T47D (cell line): ENCODE measurements at regions not wholly inside any gene's neighbourhood (a gene's known extent, or its start where the extent isn't known, plus 50 kb on each side); places are given as distances from the start of the nearest gene placed in this dataset.

Experiments
- DNase-seq, 2 experiments: peaks; one replicate each; pipeline versions ENCODE4 v3.0.0 to v3.0.0-alpha.2; 2011 to 2012; ENCODE audit warnings: low read depth in 1 of 2, low spot score in 1 of 2
- JUND ChIP-seq: IDR thresholded peaks from 2 replicates; pipeline ENCODE4 v1.6.1; 2012; ENCODE audit warnings: low read depth
- in situ Hi-C: cut with HindIII; loops from 2 replicates; pipeline ENCODE4 v1.10.0; 2016; ENCODE audit warnings: low sequenced_read_pairs, low pct_unique_long_range_greater_than_20kb

DNA sequence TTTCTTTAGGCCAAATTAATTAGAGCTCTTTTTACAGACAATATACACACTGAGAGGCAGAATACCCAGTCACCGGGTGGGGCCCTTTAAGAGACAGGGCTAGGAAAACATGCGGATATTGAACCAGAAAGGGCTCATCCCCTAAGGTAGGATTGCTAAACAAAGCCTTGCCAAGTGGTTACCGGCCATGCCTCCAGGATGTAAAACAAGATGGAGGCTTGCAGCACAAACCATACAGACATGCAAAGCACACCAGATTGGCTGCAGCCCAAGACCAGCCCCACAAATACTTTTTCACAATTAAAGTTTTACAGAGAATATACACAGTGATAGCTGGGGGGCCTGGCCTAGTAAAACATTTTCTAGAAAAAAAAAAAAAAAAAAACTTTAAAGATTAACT is 210.0 kb downstream of the KLHL4 start:
- in situ Hi-C loops: no loop called here
- no peak for DNase-seq
- no peak for TF ChIP-seq JUND

DNA sequence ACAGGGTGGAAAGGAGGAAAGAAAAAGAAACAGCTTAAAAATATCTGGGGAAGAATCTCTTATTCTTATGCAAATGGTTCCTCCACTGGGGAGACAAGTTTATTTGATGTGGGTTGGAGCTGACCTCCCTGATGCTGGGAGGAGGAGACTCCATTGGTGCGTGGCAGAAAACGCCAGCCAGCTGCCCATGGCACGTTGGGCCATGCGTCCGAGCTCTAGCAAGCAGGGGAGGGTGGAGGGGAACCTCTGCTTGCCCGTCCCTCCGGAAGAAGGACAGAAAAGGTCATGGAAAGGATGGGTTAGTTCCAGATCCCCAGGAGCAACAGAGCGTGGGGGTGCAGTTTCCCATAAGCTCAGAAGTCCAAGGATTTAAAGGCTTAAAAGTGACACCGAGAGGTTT is 210.4 kb downstream of the KLHL4 start:
- in situ Hi-C loops: no loop called here
- no peak for DNase-seq
- no peak for TF ChIP-seq JUND

DNA sequence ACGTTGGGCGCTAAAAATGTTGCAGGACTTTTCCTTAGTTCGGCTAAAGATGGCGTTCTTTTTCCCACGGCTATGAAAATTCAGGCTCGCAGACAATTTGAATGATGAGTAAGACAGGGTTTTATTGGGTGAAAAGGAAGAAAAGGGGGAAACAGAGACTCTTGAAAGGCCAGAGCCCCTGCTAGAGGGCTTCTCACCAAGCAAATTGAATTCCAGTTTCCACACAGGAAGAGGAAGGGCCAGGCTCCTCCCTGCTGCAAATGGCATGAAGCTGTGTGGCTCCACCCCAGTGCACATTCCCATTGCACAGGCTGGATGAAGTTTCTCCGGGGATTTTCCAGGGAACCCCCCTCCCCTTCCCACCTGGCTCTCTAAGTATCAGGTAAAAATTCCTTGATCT is 210.9 kb downstream of the KLHL4 start:
- no peak for DNase-seq
- TF ChIP-seq JUND: no peak
- in situ Hi-C loops: no loop called here

DNA sequence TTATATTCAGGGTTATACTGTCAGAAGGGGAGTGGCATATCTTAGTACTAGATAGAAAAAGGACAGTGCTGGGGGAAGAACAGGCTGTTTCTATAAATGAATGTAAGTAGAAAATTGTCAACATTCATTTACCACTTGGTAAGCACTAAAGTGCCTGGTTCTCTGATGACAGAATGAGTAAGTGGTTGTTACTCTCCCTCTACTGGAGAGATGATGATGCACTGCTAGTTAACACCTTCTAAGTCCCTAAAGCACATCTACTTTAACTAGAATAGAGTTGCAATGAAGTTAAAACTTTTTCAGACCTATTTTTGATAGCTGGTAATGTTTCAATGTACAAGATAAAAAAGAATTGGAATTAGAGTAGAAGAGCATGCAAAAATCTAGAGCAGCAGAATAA is 214.5 kb downstream of the KLHL4 start:
- DNase-seq: no peak
- no peak for TF ChIP-seq JUND
- in situ Hi-C loops: no loop called here

DNA sequence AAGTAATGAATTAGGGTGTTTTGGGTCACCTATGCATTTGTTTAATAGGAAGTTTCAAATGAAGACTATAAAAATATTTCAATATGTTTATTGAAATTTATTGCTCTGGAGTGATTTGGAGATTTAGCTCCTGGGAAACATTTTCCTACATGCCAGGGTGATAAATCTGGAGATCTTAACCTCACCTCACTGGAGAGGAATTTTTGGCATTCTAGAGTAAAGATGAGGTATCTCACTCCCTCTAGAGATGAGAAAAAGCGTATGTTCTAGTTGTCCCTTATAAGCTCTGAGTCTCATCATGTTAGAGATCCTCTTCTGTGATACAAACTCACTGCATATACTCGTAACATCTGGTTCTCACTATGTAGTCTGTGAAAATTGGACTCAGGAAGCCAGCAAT is 219.0 kb downstream of the KLHL4 start:
- in situ Hi-C loops: no loop called here
- DNase-seq: no peak
- no peak for TF ChIP-seq JUND

DNA sequence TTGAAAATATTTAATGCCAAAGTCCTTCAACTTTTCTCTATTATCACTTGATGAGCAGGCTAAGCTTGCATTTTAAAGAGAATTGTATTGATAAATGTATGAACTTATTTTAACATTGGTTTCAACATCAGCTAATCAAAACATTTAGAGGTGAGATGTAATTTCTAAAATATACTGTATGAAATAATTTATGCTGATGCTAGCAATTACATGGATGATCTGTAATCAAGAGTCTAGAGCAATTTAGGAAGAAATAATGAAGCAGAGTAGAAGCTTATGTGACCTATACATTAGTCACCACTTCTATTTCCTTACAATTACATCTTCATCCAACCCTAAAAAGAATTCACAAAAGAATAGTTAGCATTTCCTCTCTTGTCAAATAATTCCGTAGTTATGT is 226.8 kb downstream of the KLHL4 start:
- no peak for DNase-seq
- TF ChIP-seq JUND: no peak
- in situ Hi-C loops: no loop called here

DNA sequence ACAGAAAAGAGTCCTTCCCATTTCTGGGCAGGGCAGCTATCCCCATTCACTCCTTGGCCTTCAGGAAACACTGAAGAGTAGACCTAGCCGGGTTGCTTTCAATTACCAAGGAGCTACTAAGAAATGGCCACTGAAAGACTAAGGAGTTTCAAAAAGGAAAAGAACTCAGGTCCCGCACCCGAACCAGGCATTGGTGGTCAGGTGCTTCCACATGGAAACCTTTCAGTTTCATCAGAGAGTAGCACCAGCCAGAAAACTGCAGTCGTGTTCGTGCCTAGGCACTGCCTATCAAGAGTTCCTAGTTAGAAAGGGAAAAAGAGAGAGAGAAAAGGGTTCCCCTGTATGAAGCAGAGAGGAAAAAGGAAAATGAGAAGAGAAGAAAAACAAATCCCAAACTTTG is 237.9 kb downstream of the KLHL4 start:
- TF ChIP-seq JUND: no peak
- DNase-seq: no peak
- in situ Hi-C loops: no loop called here

DNA sequence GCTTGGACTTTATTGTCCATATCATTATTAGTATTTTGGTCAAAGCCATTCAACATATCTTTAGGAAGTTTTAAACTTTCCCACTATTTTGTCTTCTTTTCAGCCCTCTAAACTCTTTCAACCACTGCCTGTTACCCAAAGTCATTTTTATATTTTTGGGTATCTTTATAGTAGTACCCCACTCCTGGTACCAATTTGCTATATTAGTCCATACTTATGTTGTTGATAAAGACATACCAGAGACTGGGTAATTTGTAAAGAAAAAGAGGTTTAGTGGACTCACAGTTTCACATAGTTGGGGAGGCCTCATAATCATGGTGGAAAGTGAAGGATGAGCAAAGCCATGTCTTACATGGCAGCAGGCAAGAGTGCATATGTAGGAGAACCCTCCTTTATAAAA is 271.4 kb downstream of the KLHL4 start:
- DNase-seq: no peak
- no peak for TF ChIP-seq JUND
- in situ Hi-C loops: no loop called here

DNA sequence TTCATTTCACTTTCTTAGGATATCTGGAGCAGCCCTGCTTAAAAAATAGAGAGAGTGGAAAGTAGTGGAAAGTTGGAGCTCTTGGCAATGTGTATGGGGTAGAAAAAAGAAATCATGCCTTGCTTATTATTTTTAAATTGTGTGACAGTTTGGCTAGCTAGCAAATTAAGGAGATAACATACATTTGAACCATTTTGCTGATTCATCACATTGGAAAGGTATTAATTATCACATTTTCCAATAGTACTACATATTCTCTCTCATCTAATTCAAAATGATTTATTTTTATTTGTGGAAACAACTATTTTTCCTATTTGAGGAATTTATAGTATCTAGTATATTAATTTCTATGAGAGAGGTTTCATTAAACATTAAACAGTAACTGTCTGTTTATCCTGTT is 280.4 kb downstream of the KLHL4 start:
- TF ChIP-seq JUND: no peak
- in situ Hi-C loops: no loop called here
- DNase-seq: no peak

DNA sequence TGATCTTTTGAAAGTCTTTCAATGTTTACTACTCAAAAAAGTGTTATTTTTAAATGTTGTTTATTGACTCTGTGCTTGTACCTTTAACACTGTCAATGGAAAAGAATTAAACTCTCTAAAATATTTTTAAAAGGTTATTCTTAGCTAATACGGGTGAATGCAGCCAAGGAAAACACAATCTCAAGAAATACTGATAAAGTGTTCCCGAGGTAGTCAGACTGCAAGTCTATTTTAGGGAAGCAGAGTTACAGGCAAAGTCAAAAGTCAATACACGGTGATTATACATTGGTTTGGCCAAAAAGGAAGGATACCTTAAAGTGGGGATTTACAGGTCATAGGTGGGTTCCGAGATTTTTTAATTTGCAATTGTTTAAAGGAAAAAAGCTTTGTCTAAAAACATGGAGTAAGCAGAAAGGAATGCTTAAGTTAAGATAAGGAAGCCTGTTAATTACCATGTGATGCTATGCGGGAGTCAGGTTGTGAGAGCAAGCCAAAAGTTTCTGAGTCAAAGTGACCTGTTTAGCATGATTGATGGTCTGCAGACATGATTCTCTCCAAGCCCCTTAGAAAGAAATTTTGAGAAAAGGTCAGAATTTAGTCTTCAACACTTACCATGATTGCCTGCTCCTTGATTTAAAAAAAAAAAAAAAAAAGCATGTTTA is 288.4 kb downstream of the KLHL4 start:
- no peak for TF ChIP-seq JUND
- in situ Hi-C loops: no loop called here
- DNase-seq: peak in 1 of 2 experiments; percentile 0

DNA sequence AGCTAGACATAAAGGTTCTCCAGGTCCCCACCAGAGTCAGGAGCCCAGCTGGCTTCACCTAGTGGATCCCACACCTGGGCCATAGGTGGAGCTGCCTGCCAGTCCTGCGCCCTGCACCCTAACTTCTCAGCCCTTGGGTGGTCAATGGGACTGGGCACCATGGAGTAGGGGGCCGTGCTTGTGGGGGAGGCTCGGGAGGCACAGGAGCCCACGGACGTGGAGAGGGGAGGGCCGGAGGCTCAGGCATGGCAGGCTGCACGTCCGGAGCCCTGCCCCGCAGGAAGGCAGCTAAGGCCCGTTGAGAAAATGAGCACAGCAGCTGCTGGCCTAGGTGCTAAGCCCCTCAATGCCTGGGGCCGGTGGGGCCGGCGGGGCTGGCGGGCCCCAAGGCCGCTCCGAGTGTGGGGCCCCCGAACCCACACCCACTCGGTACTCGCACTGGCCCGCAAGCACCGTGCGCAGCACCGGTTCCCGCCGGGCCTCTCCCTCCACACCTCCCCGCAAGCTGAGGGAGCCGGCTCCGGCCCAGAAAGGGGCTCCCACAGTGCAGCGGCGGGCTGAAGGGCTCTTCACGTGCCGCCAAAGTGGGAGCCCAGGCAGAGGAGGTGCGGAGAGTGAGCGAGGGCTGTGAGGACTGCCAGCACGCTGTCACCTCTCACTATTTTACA is 291.1 kb downstream of the KLHL4 start:
- DNase-seq: no peak
- in situ Hi-C loops: no loop called here
- no peak for TF ChIP-seq JUND

DNA sequence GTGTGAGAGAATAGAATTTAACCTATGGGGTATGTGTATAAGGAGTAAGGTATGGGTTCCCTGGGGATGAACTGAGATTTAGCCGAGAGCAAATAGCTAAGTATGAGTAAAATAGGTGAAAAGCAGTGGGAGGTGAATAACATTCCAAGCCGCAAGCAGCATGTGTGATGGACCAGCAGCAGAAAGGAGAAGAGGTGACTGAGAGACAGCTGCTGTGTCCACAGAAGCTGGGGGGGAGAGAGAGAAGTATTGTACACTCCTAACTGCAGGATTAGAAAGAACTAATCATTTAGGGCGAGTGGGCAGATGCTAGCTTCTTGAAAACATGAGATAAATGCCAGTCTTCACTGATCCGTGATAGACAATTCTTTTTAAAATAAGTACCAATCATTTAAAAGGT is 296.0 kb downstream of the KLHL4 start:
- no peak for TF ChIP-seq JUND
- no peak for DNase-seq
- in situ Hi-C loops: no loop called here

DNA sequence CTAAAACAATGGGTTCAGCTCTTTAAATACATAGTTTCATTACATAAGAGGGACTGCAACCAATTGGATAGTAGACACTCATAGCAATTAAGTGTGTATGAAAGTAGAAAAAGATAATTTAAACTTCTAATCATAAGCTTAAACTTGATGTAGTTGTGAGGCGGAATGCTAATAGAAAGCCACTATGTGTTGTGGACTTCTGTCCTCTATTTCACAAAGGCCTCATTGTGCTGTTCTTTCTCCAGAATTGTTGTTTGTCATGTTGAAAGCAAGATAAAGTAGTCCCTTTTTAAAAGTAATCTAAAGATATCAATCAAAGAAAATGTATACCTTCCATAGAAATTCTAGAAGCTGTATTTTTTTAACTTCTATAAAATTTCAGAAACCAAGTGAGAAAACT is 329.4 kb downstream of the KLHL4 start:
- no peak for DNase-seq
- in situ Hi-C loops: no loop called here
- TF ChIP-seq JUND: no peak

DNA sequence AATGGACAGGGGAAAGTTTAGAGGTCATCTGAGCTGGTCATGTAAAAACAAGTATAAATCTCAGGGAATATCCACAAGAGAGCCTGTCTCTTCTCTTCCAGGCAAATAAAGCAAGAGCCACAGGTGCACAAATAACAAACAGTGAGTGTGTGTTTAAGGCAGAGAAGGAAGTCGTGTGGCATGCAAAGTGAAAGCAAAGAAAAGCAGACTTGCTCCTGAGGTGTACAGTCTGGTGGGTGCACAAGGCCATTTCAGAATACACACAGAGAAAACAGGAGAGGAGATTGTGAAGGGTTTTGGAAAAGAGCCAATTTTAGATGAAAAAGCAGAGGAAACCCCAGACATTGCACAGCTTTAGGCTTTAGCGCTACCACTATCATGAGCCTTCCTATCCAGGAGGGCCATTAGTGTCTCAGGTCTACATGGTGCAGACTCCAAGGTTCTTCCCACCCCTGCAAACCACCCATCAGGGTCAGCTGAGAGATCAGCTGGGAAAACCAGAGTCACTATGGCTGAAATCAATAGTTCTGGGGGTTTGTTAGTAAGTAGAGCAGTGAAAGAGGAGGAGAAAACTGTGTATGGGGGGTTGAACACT is 355.8 kb downstream of the KLHL4 start:
- no peak for TF ChIP-seq JUND
- in situ Hi-C loops: no loop called here
- DNase-seq: peak in 1 of 2 experiments; percentile 27
